Esophagus muscularis mucosa (tissue), 3 donors: ENCODE measurements at regions not wholly inside any gene's neighbourhood (a gene's known extent, or its start where the extent isn't known, plus 50 kb on each side); places are given as distances from the start of the nearest gene placed in this dataset.

Experiments used
- CTCF ChIP-seq, 3 experiments: fragments of 200-600 bp in 2 of 3; fragments of 450-650 bp in 1 of 3; sonication (generic) in 2 of 3; IDR thresholded peaks; one replicate each; pipeline ENCODE4 v1.5.1; 2017 to 2019; ENCODE audit warnings: antibody characterized with exemption in 3 of 3, mild to moderate bottlenecking in 2 of 3, moderate library complexity in 1 of 3
- POLR2A ChIP-seq: fragments of 450-650 bp; IDR thresholded peaks from one replicate; pipeline ENCODE4 v1.6.1; 2017; ENCODE audit warnings: antibody characterized with exemption, moderate library complexity, mild to moderate bottlenecking, low read depth

DNA sequence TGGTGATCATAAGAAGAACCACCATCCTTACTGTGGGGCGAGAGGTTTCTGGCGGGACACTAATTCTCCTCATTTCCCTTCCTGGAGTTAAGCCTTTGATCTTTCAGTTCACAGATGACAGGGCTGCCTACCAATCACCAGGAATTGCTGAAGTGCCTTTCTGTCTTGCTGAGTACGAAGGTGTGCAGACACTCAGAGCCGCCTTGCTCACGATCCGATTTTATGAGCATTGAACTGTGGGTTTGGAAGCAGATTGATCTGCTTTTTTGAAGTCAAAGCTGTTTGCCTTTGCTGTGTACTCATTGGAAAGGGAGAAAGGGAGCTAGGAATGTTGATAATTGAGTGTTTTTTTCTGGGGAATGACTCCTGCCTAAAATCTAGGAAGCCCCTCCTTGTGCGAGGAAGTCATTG, 129.1 kb upstream of the SALL4 start:
- TF ChIP-seq CTCF (IDR thresholded peaks at IDR 0.05) (no peak), POLR2A (no peak)
